MM.1S (cell line): ENCODE measurements at regions not wholly inside any gene's neighbourhood (a gene's known extent, or its start where the extent isn't known, plus 50 kb on each side); places are given as distances from the start of the nearest gene placed in this dataset.

Experiments
- EZH2 ChIP-seq: fragments of 300-600 bp; sonication (generic); optimal IDR thresholded peaks from 2 replicates; pipeline ENCODE3; 2017; ENCODE audit warnings: low read depth, mild to moderate bottlenecking, antibody characterized with exemption, low read length, mixed read lengths
- TF ChIP-seq, protein P1 (sequence below): fragments of 300-600 bp; sonication (generic); IDR thresholded peaks from 2 replicates; pipeline ENCODE4 v1.5.1; 2016; ENCODE audit warnings: antibody characterized with exemption, low read length, mixed read lengths

DNA sequence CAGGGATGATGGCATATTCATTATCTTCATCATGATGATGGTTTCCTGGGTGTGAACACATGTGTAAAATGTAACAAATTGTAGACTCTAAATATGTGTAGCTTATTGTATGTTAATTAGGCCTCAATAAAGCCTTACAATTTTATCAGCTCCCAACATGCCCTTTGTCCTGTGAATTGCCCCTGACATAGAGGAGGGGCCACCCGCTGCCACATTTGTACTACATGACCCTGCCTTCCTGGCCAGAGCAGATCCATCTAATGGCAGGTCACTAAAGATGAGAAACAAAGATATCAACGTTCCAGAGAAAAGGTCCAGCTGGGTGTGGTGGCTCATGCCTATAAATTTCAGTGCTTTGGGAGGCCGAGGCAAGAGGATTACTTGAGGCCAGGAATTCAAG, 117.2 kb downstream of the CAAP1 start:
- TF ChIP-seq, protein P1, sequence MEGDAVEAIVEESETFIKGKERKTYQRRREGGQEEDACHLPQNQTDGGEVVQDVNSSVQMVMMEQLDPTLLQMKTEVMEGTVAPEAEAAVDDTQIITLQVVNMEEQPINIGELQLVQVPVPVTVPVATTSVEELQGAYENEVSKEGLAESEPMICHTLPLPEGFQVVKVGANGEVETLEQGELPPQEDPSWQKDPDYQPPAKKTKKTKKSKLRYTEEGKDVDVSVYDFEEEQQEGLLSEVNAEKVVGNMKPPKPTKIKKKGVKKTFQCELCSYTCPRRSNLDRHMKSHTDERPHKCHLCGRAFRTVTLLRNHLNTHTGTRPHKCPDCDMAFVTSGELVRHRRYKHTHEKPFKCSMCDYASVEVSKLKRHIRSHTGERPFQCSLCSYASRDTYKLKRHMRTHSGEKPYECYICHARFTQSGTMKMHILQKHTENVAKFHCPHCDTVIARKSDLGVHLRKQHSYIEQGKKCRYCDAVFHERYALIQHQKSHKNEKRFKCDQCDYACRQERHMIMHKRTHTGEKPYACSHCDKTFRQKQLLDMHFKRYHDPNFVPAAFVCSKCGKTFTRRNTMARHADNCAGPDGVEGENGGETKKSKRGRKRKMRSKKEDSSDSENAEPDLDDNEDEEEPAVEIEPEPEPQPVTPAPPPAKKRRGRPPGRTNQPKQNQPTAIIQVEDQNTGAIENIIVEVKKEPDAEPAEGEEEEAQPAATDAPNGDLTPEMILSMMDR, result no peak
- no peak for TF ChIP-seq EZH2
